ENCODE measurements at regions not wholly inside any gene's neighbourhood (a gene's known extent, or its start where the extent isn't known, plus 50 kb on each side); places are given as distances from the start of the nearest gene placed in this dataset.
"Not testable (repeated sequence)": the region's sequence is repeated elsewhere in the genome, so short reads cannot be mapped to it uniquely, and the experiment has no call there.

- Mint-ChIP-seq H3K27ac (no peak overlapping the region), H3K4me3 (ENCODE audit: low read depth) (no peak overlapping the region), H3K4me1 (ENCODE audit: low read depth) (no peaks in the 10 kb centered on the region), H3K36me3 (ENCODE audit: insufficient read depth) (no peaks in the 10 kb centered on the region), H3K27me3 (peaks cover 46% of the 10 kb centered on the region), H3K9me3 (ENCODE audit: low read depth) (peaks cover 1% of the 10 kb centered on the region)
- TF ChIP-seq, protein P1, sequence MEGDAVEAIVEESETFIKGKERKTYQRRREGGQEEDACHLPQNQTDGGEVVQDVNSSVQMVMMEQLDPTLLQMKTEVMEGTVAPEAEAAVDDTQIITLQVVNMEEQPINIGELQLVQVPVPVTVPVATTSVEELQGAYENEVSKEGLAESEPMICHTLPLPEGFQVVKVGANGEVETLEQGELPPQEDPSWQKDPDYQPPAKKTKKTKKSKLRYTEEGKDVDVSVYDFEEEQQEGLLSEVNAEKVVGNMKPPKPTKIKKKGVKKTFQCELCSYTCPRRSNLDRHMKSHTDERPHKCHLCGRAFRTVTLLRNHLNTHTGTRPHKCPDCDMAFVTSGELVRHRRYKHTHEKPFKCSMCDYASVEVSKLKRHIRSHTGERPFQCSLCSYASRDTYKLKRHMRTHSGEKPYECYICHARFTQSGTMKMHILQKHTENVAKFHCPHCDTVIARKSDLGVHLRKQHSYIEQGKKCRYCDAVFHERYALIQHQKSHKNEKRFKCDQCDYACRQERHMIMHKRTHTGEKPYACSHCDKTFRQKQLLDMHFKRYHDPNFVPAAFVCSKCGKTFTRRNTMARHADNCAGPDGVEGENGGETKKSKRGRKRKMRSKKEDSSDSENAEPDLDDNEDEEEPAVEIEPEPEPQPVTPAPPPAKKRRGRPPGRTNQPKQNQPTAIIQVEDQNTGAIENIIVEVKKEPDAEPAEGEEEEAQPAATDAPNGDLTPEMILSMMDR (IDR thresholded peaks at IDR 0.05; ENCODE audit: unreplicated experiment): no peak
- DNase-seq (ENCODE audit: low spot score, unreplicated experiment): no peak
Measured at GRCh38 chr12:5170844-5171243, 127.2 kb downstream of the KCNA5 start.

DNA sequence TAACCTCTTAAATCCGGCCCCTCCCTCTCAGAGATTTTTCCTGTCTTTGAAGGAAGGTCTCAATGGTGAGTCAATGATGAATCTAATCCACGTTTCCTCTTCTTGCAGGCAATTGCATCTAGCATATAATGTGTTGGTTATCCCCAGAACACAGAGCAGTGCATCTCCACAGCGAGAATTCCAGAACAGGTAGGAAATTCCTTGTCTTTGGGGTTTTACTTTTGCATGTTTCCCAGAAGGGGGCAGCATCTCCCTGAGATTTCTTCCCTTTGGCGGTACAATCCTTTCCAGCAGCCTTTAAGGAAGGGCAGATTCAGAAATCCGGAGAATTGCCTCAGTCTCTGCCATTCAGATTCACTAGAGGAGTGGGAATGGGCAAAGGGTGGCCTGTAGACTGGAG lies 128.0 kb downstream of the KCNA5 start:
- no peaks in the 10 kb centered on the region for H3K4me1 Mint-ChIP-seq (ENCODE audit: low read depth)
- no peaks in the 10 kb centered on the region for H3K36me3 Mint-ChIP-seq (ENCODE audit: insufficient read depth)
- H3K9me3 Mint-ChIP-seq (ENCODE audit: low read depth): peaks cover 3% of the 10 kb centered on the region
- TF ChIP-seq, protein P1 (IDR thresholded peaks at IDR 0.05; ENCODE audit: unreplicated experiment): peak; percentile 95
- no peak overlapping the region for H3K27ac Mint-ChIP-seq
- peaks cover 52% of the 10 kb centered on the region for H3K27me3 Mint-ChIP-seq
- peak; percentile 55 for DNase-seq (ENCODE audit: low spot score, unreplicated experiment)
- no peak overlapping the region for H3K4me3 Mint-ChIP-seq (ENCODE audit: low read depth)

- H3K9me3 Mint-ChIP-seq (ENCODE audit: low read depth): peaks cover 3% of the 10 kb centered on the region
- no peak overlapping the region for H3K27ac Mint-ChIP-seq
- H3K36me3 Mint-ChIP-seq (ENCODE audit: insufficient read depth): no peaks in the 10 kb centered on the region
- no peak for DNase-seq (ENCODE audit: low spot score, unreplicated experiment)
- H3K4me3 Mint-ChIP-seq (ENCODE audit: low read depth): no peak overlapping the region
- no peaks in the 10 kb centered on the region for H3K4me1 Mint-ChIP-seq (ENCODE audit: low read depth)
- peaks cover 56% of the 10 kb centered on the region for H3K27me3 Mint-ChIP-seq
- TF ChIP-seq, protein P1 (IDR thresholded peaks at IDR 0.05; ENCODE audit: unreplicated experiment): no peak
Measured at GRCh38 chr12:5172886-5173285, 129.2 kb downstream of the KCNA5 start.

GRCh38 chr12:5173511-5174011 lies 129.9 kb downstream of the KCNA5 start:
- no peak for DNase-seq (ENCODE audit: low spot score, unreplicated experiment)
- Mint-ChIP-seq H3K36me3 (ENCODE audit: insufficient read depth) (no peaks in the 10 kb centered on the region), H3K27ac (no peak overlapping the region), H3K4me1 (ENCODE audit: low read depth) (no peaks in the 10 kb centered on the region), H3K27me3 (peaks cover 56% of the 10 kb centered on the region), H3K4me3 (ENCODE audit: low read depth) (no peak overlapping the region), H3K9me3 (ENCODE audit: low read depth) (peaks cover 3% of the 10 kb centered on the region)
- TF ChIP-seq, protein P1 (IDR thresholded peaks at IDR 0.05; ENCODE audit: unreplicated experiment): no peak

GRCh38 chr12:5175415-5175814 lies 131.7 kb downstream of the KCNA5 start:
- not testable (repeated sequence) for H3K9me3 Mint-ChIP-seq (ENCODE audit: low read depth); H3K36me3 Mint-ChIP-seq (ENCODE audit: insufficient read depth); H3K4me3 Mint-ChIP-seq (ENCODE audit: low read depth); H3K4me1 Mint-ChIP-seq (ENCODE audit: low read depth); DNase-seq (ENCODE audit: low spot score, unreplicated experiment); H3K27ac Mint-ChIP-seq
- peaks cover 51% of the 10 kb centered on the region for H3K27me3 Mint-ChIP-seq

DNA sequence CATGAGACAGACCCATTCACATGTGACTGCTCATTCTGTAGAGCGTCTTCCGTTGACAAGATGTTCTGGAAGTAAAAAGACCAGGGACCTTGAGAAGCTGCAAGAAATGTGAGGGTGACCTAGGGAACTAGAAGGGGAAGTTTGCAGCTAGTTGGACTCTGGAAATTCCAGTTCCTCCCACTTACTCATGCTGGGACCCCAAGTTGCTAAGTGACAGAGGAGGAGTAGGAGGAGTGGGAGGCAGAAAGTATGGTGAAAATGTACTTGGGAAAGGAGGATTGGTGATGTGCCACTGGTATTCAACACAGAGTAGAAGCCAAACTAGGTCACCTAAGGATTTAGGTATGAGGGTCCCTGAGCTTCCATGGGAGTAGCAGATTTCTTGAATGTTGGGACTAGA lies 132.4 kb downstream of the KCNA5 start:
- TF ChIP-seq, protein P1 (IDR thresholded peaks at IDR 0.05; ENCODE audit: unreplicated experiment): no peak
- Mint-ChIP-seq H3K4me1 (ENCODE audit: low read depth) (no peaks in the 10 kb centered on the region), H3K27me3 (peaks cover 49% of the 10 kb centered on the region), H3K27ac (no peak overlapping the region), H3K4me3 (ENCODE audit: low read depth) (no peak overlapping the region), H3K9me3 (ENCODE audit: low read depth) (peaks cover 3% of the 10 kb centered on the region), H3K36me3 (ENCODE audit: insufficient read depth) (no peaks in the 10 kb centered on the region)
- no peak for DNase-seq (ENCODE audit: low spot score, unreplicated experiment)
